ENCODE measurements at regions not wholly inside any gene's neighbourhood (a gene's known extent, or its start where the extent isn't known, plus 50 kb on each side); places are given as distances from the start of the nearest gene placed in this dataset.

GRCh38 chr6:126188279-126188909 lies 151.5 kb upstream of the CENPW start:
- no peak overlapping the region for H3K27ac Mint-ChIP-seq
- H3K4me3 Mint-ChIP-seq, result no peak overlapping the region
- peaks cover 2% of the 10 kb centered on the region for H3K4me1 Mint-ChIP-seq
- H3K36me3 Mint-ChIP-seq, result no peaks in the 10 kb centered on the region
- no peak for DNase-seq (ENCODE audit: low spot score)
- no peaks in the 10 kb centered on the region for H3K27me3 Mint-ChIP-seq (ENCODE audit: low read depth)
- POLR2A ChIA-PET, result no interaction called here
- ATAC-seq, result no peak
- peaks cover 14% of the 10 kb centered on the region for H3K9me3 Mint-ChIP-seq
- no peak for TF ChIP-seq FOXP1 (CRISPR knock-in tag; IDR thresholded peaks at IDR 0.05; ENCODE audit: borderline replicate concordance)
- TF ChIP-seq ZSCAN18 (CRISPR knock-in tag; IDR thresholded peaks at IDR 0.05), result no peak
- no peak for TF ChIP-seq ZNF425 (CRISPR knock-in tag; conservative IDR thresholded peaks at IDR 0.05)
- no peak for TF ChIP-seq MAX (CRISPR knock-in tag; IDR thresholded peaks at IDR 0.05)
- TF ChIP-seq FOXP4 (CRISPR knock-in tag; IDR thresholded peaks at IDR 0.05), result no peak
- TF ChIP-seq ZNF416 (CRISPR knock-in tag; IDR thresholded peaks at IDR 0.05), result no peak
- TF ChIP-seq ZNF671 (CRISPR knock-in tag; IDR thresholded peaks at IDR 0.05), result no peak
- TF ChIP-seq ZBTB21 (CRISPR knock-in tag; IDR thresholded peaks at IDR 0.05; ENCODE audit: borderline replicate concordance), result no peak
- no peak for TF ChIP-seq OVOL2 (CRISPR knock-in tag; IDR thresholded peaks at IDR 0.05; ENCODE audit: borderline replicate concordance)
- no peak for TF ChIP-seq PRRX2 (CRISPR knock-in tag; IDR thresholded peaks at IDR 0.05)
- TF ChIP-seq MXD4 (CRISPR knock-in tag; IDR thresholded peaks at IDR 0.05; ENCODE audit: borderline replicate concordance), result no peak
- TF ChIP-seq TEAD4 (CRISPR knock-in tag; IDR thresholded peaks at IDR 0.05), result no peak
- no peak for TF ChIP-seq GTF2I (CRISPR knock-in tag; conservative IDR thresholded peaks at IDR 0.05)
- TF ChIP-seq CTCF (IDR thresholded peaks at IDR 0.05), result no peak
- CTCF ChIA-PET, result no interaction called here

- Mint-ChIP-seq H3K4me3 (no peak overlapping the region), H3K9me3 (0 out of 2 replicates have a peak, but pooled peaks cover 4% of the 10 kb centered on the region), H3K36me3 (no peaks in the 10 kb centered on the region), H3K27ac (no peak overlapping the region; the same call in 1 of the 2 replicates), H3K4me1 (no peaks in the 10 kb centered on the region), H3K27me3 (ENCODE audit: low read depth) (no peaks in the 10 kb centered on the region)
- no peak for TF ChIP-seq ZBTB43 (CRISPR knock-in tag; IDR thresholded peaks at IDR 0.05)
- TF ChIP-seq E2F4 (CRISPR knock-in tag; IDR thresholded peaks at IDR 0.05; ENCODE audit: borderline replicate concordance, low read depth), result no peak
- TF ChIP-seq ZNF232 (CRISPR knock-in tag; IDR thresholded peaks at IDR 0.05), result no peak
- TF ChIP-seq ZMAT4 (CRISPR knock-in tag; IDR thresholded peaks at IDR 0.05), result no peak
- POLR2A ChIA-PET, result no interaction called here
- CTCF ChIA-PET, result no interaction called here
- DNase-seq (ENCODE audit: low spot score) (no peak), ATAC-seq (peak; percentile 72)
These were observed 144.2 kb upstream of the CENPW start for GRCh38 chr6:126195625-126196236.

Measured in WTC11 (cell line).